K562 (cell line): ENCODE measurements at regions not wholly inside any gene's neighbourhood (a gene's known extent, or its start where the extent isn't known, plus 50 kb on each side); places are given as distances from the start of the nearest gene placed in this dataset.

Experiments
- ATAC-seq: fragments of 200-7000 bp; cut with Tn5 transposase; 3 replicates; pipeline ENCODE4 v1.9.1; 2020; ENCODE audit warnings: moderate library complexity
- BruUV-seq: library from RNA; stranded (reverse); fragments of 400-500 nt; replicated peaks from 2 replicates; lab custom pipeline; 2021; lab: Mats Ljungman, UMichigan
- CTCF ChIA-PET: fragments of 300-600 bp; formaldehyde crosslinking; extraction: SDS; loops from one replicate; lab custom pipeline; 2021; ENCODE audit warnings: low intra/inter-chr PET ratio; lab: Yijun Ruan, JAX
- POLR2A ChIA-PET: fragments of 300-600, 350-650 bp; sonication (Branson Sonifier 250); formaldehyde crosslinking; extraction: SDS; loops from one replicate; lab custom pipeline; 2021; ENCODE audit warnings: antibody characterized with exemption, inconsistent platforms; lab: Yijun Ruan, JAX
- DNase-seq, 4 experiments: peaks; one replicate each; pipeline versions ENCODE4 v3.0.0 to v3.0.0-alpha.2; 2011 to 2018; ENCODE audit warnings: low spot score in 3 of 4, mixed read lengths in 3 of 4; ENCODE audit errors: extremely low read depth in 1 of 4
- FAIRE-seq: peaks from 2 replicates; lab custom pipeline; 2011; peaks lifted over from hg19 to GRCh38; lab: Jason Lieb, UNC
- H2AFZ ChIP-seq: 2 replicates; pipeline ENCODE4 v1.6.0; 2011; ENCODE audit warnings: low read depth, low read length, control low read depth, inconsistent platforms
- H3K27ac ChIP-seq: fragments of 200-600 bp; 3 replicates; pipeline ENCODE4 v1.8.0; 2011; ENCODE audit warnings: low read depth, mild to moderate bottlenecking, control low read depth, inconsistent platforms, low read length, moderate library complexity, mixed read lengths; ENCODE audit errors: extremely low read depth
- H3K27me3 ChIP-seq, 2 experiments: fragments of 300-600 bp in 1 of 2; 2 replicates in 1 of 2; 3 replicates in 1 of 2; pipeline versions ENCODE4 v1.6.0 to v1.8.0; 2011; ENCODE audit warnings: inconsistent platforms in 2 of 2, low read length in 2 of 2, mild to moderate bottlenecking in 1 of 2, mixed read lengths in 1 of 2, moderate library complexity in 1 of 2; ENCODE audit not compliant: control insufficient read depth in 2 of 2, insufficient read depth in 2 of 2
- H3K36me3 ChIP-seq: fragments of 300-600 bp; 3 replicates; pipeline ENCODE4 v1.8.0; 2011; ENCODE audit warnings: mild to moderate bottlenecking, low read length, inconsistent platforms; ENCODE audit not compliant: control insufficient read depth, insufficient read depth
- H3K4me1 ChIP-seq, 2 experiments: fragments of 200-600 bp in 1 of 2; replicated peaks in 1 of 2; 2 replicates in 1 of 2; 3 replicates in 1 of 2; pipeline versions ENCODE4 v1.5.1 to v1.8.0; 2011; ENCODE audit warnings: inconsistent platforms in 2 of 2, low read length in 2 of 2, mild to moderate bottlenecking in 1 of 2, mixed read lengths in 1 of 2, moderate library complexity in 1 of 2; ENCODE audit not compliant: control insufficient read depth in 2 of 2, insufficient read depth in 2 of 2
- H3K4me2 ChIP-seq: 2 replicates; pipeline ENCODE4 v1.6.1; 2011; ENCODE audit warnings: low read length, control low read depth, inconsistent platforms, mixed read lengths; ENCODE audit not compliant: insufficient read depth
- H3K4me3 ChIP-seq: fragments of 200-600 bp; sonication (generic), shearing (Covaris generic); 2 replicates; pipeline ENCODE4 v1.5.1; 2016; ENCODE audit warnings: control low read depth, inconsistent platforms
- H3K79me2 ChIP-seq: fragments of 200-600 bp; 3 replicates; pipeline ENCODE4 v1.8.0; 2011; ENCODE audit warnings: low read length, inconsistent platforms; ENCODE audit not compliant: control insufficient read depth, insufficient read depth
- H3K9ac ChIP-seq, 2 experiments: 2 replicates each; pipeline versions ENCODE4 v1.6.0 to v1.6.1; 2011; ENCODE audit warnings: low read depth in 2 of 2, low read length in 2 of 2, control low read depth in 1 of 2, inconsistent platforms in 1 of 2, mild to moderate bottlenecking in 1 of 2, mixed read lengths in 1 of 2; ENCODE audit not compliant: insufficient read depth in 1 of 2
- H3K9me1 ChIP-seq: one replicate; pipeline ENCODE4 v1.6.0; 2011; ENCODE audit warnings: inconsistent platforms, mild to moderate bottlenecking, low read length, moderate library complexity; ENCODE audit not compliant: control insufficient read depth, insufficient read depth
- H3K9me3 ChIP-seq: replicated peaks from 2 replicates; pipeline ENCODE4 v1.5.1; 2011; ENCODE audit warnings: low read depth, low read length, inconsistent platforms; ENCODE audit not compliant: control insufficient read depth, insufficient read depth
- H4K20me1 ChIP-seq: replicated peaks from 2 replicates; pipeline ENCODE4 v1.6.1; 2011; ENCODE audit warnings: low read length, inconsistent platforms, mixed read lengths; ENCODE audit not compliant: control insufficient read depth, insufficient read depth
- FOXA1 ChIP-seq: fragments of 450-650 bp; IDR thresholded peaks from 2 replicates; pipeline ENCODE4 v1.6.1; 2016; ENCODE audit warnings: mild to moderate bottlenecking, borderline replicate concordance
- GTF2B ChIP-seq: IDR thresholded peaks from 2 replicates; pipeline ENCODE4 v1.6.1; 2011; ENCODE audit not compliant: insufficient read length; ENCODE audit errors: extremely low read depth
- HMG20A ChIP-seq: fragments of 450-650 bp; formaldehyde crosslinking; conservative IDR thresholded peaks from 2 replicates; pipeline ENCODE4 v1.4.0; 2020; ENCODE audit warnings: mild to moderate bottlenecking, mixed read lengths
- KLF1 ChIP-seq: fragments of 450-650 bp; IDR thresholded peaks from 2 replicates; pipeline ENCODE4 v1.6.1; 2016; ENCODE audit warnings: missing genetic modification characterization, missing compliant biosample characterization
- NCOA6 ChIP-seq: fragments of 450-650 bp; IDR thresholded peaks from 2 replicates; pipeline ENCODE4 v1.6.1; 2017; ENCODE audit warnings: mild to moderate bottlenecking
- OTX1 ChIP-seq: fragments of 450-650 bp; formaldehyde crosslinking; IDR thresholded peaks from 2 replicates; pipeline ENCODE4 v1.4.0; 2022; ENCODE audit warnings: mild to moderate bottlenecking
- SOX6 ChIP-seq: fragments of 450-650 bp; IDR thresholded peaks from 2 replicates; pipeline ENCODE4 v1.6.1; 2014; ENCODE audit warnings: mild to moderate bottlenecking
- TCF15 ChIP-seq: fragments of 250-450 bp; sonication (Bioruptor Pico); IDR thresholded peaks from 2 replicates; pipeline ENCODE4 v1.8.0; 2022; ENCODE audit warnings: moderate library complexity, mild to moderate bottlenecking, inconsistent platforms
- ZNF143 ChIP-seq: sonication (generic); formaldehyde crosslinking; IDR thresholded peaks from 2 replicates; pipeline ENCODE4 v1.9.0; 2022; ENCODE audit warnings: mild to moderate bottlenecking, missing genetic modification reagents
- ZNF217 ChIP-seq: sonication (generic); formaldehyde crosslinking; IDR thresholded peaks from 2 replicates; pipeline ENCODE4 v1.8.0; 2022; ENCODE audit warnings: mild to moderate bottlenecking, missing genetic modification reagents
- ZNF668 ChIP-seq: fragments of 250-450 bp; sonication (Bioruptor Pico); IDR thresholded peaks from 2 replicates; pipeline ENCODE4 v1.8.0; 2022; ENCODE audit warnings: mild to moderate bottlenecking, inconsistent platforms
- WGBS: fragments of 100-300 bp; shearing (Covaris generic); methylation state at CpG from one replicate; pipeline ENCODE4 v1.1.6; 2016; ENCODE audit warnings: low coverage, mixed read lengths; ENCODE audit not compliant: insufficient coverage; ENCODE audit errors: missing lambda C conversion rate; 5-methylcytosine and 5-hydroxymethylcytosine counted together
- in situ Hi-C: fragments of 300-500 bp; cut with MboI; formaldehyde crosslinking; loops from 4 replicates; pipeline ENCODE4 v1.15.0; 2018; ENCODE audit warnings: inconsistent platforms, mixed read lengths
- intact Hi-C: fragments of 100-400 bp; cut with micrococcal nuclease; formaldehyde crosslinking; loops from 2 replicates; pipeline ENCODE4 v1.14.2; 2022

- H3K4me3 ChIP-seq: no peak overlapping the region
- in situ Hi-C loops: no loop called here
- no peaks in the 10 kb centered on the region for H3K79me2 ChIP-seq
- no peak overlapping the region for H3K27ac ChIP-seq
- H3K27me3 ChIP-seq: peaks cover 0 to 5% of the 10 kb centered on the region in 2 experiments; a peak in 1 of 5 replicates
- no TSS peak for BruUV-seq
- no peak overlapping the region for H3K4me2 ChIP-seq
- POLR2A ChIA-PET: no interaction called here
- no peaks in the 10 kb centered on the region for H4K20me1 ChIP-seq
- no peak for FAIRE-seq
- H3K9me1 ChIP-seq: no peaks in the 10 kb centered on the region
- no peak overlapping the region for H3K9ac ChIP-seq
- DNase-seq: no peak
- no peak overlapping the region for H2AFZ ChIP-seq
- H3K4me1 ChIP-seq: peaks cover 8 to 11% of the 10 kb centered on the region in 2 experiments; a peak in 3 of 5 replicates
- WGBS: 0% methylated on average over 1 of the region's 1 CpG
- CTCF ChIA-PET: no interaction called here
- intact Hi-C loops: no loop called here
- H3K9me3 ChIP-seq: no peaks in the 10 kb centered on the region
- no peaks in the 10 kb centered on the region for H3K36me3 ChIP-seq
- no peak for ATAC-seq
- no peak for TF ChIP-seq FOXA1
- no peak for TF ChIP-seq TCF15 (CRISPR knock-in tag)
- no peak for TF ChIP-seq KLF1 (tag)
- TF ChIP-seq, all 486 proteins: peak for 0
These were observed 227.5 kb upstream of the SERP2 start for GRCh38 chr13:44146138-44146537.

- Histone ChIP-seq H3K9me3 (no peaks in the 10 kb centered on the region), H4K20me1 (no peaks in the 10 kb centered on the region), H3K4me1 (peaks cover 4 to 6% of the 10 kb centered on the region in 2 experiments; a peak in 3 of 5 replicates), H3K36me3 (no peaks in the 10 kb centered on the region), H2AFZ (no peak overlapping the region), H3K4me3 (no peak overlapping the region), H3K27ac (no peak overlapping the region), H3K27me3 (peaks cover 0 to 5% of the 10 kb centered on the region in 2 experiments; a peak in 1 of 5 replicates), H3K9me1 (no peaks in the 10 kb centered on the region), H3K79me2 (no peaks in the 10 kb centered on the region), H3K9ac (no peak overlapping the region), H3K4me2 (no peak overlapping the region)
- DNase-seq: no peak
- 0% methylated on average over 2 of the region's 2 CpGs for WGBS
- ChIA-PET POLR2A (interaction anchor here (0.6 kb wide), 1 partner anchor 10 kb away, joined by 3 read pairs; no protein-coding TSS in a partner anchor), CTCF (no interaction called here)
- no peak for TF ChIP-seq OTX1 (CRISPR knock-in tag)
- no peak for TF ChIP-seq ZNF668
- TF ChIP-seq ZNF143 (CRISPR knock-in tag): no peak
- TF ChIP-seq TCF15 (CRISPR knock-in tag): no peak
- TF ChIP-seq ZNF217 (CRISPR knock-in tag): no peak
- no peak for TF ChIP-seq SOX6
- TF ChIP-seq NCOA6: no peak
- no peak for TF ChIP-seq GTF2B
- TF ChIP-seq HMG20A: no peak
- BruUV-seq: no TSS peak
- in situ Hi-C loops: no loop called here
- intact Hi-C loops: no loop called here
- FAIRE-seq: no peak
- no peak for ATAC-seq
These were observed 226.4 kb upstream of the SERP2 start for GRCh38 chr13:44147233-44147632.
